Astrocyte (in vitro differentiated cells and primary cell): ENCODE measurements at regions not wholly inside any gene's neighbourhood (a gene's known extent, or its start where the extent isn't known, plus 50 kb on each side); places are given as distances from the start of the nearest gene placed in this dataset.
A peak's percentile ranks its signal among the peaks of the same experiment; 100 is the strongest.

Experiments
- DNase-seq: peaks from one replicate; pipeline ENCODE4 v3.0.0-alpha.2; 2010; ENCODE audit warnings: low read depth
- FAIRE-seq: peaks from 2 replicates; lab custom pipeline; 2011; peaks lifted over from hg19 to GRCh38; lab: Jason Lieb, UNC
- H2AFZ ChIP-seq: 2 replicates; pipeline ENCODE4 v1.6.0; 2012; ENCODE audit warnings: low read depth, low read length, inconsistent platforms
- H3K27ac ChIP-seq: 2 replicates; pipeline ENCODE4 v1.5.1; 2011; ENCODE audit warnings: low read depth, low read length, inconsistent platforms
- H3K27me3 ChIP-seq: 2 replicates; pipeline ENCODE4 v1.6.0; 2011; ENCODE audit warnings: low read length, inconsistent platforms; ENCODE audit not compliant: insufficient read depth
- H3K36me3 ChIP-seq: 2 replicates; pipeline ENCODE4 v1.5.1; 2011; ENCODE audit warnings: low read length, inconsistent platforms; ENCODE audit not compliant: insufficient read depth
- H3K4me1 ChIP-seq: 2 replicates; pipeline ENCODE4 v1.5.1; 2011; ENCODE audit warnings: low read length, inconsistent platforms; ENCODE audit not compliant: insufficient read depth
- H3K4me2 ChIP-seq: 2 replicates; pipeline ENCODE4 v1.6.0; 2012; ENCODE audit warnings: low read length, inconsistent platforms
- H3K4me3 ChIP-seq: 2 replicates; pipeline ENCODE4 v1.5.1; 2011; ENCODE audit warnings: low read depth, mild to moderate bottlenecking, low read length, inconsistent platforms; ENCODE audit not compliant: insufficient read depth
- H3K79me2 ChIP-seq: 2 replicates; pipeline ENCODE4 v1.6.0; 2012; ENCODE audit warnings: mild to moderate bottlenecking, low read length, inconsistent platforms; ENCODE audit not compliant: insufficient read depth
- H3K9ac ChIP-seq: 2 replicates; pipeline ENCODE4 v1.6.0; 2012; ENCODE audit warnings: mild to moderate bottlenecking, low read length, inconsistent platforms
- H3K9me3 ChIP-seq: 2 replicates; pipeline ENCODE4 v1.5.1; 2012; ENCODE audit warnings: low read depth, mild to moderate bottlenecking, low read length, inconsistent platforms; ENCODE audit not compliant: insufficient read depth
- H4K20me1 ChIP-seq: 2 replicates; pipeline ENCODE4 v1.6.0; 2012; ENCODE audit warnings: low read length, inconsistent platforms; ENCODE audit not compliant: insufficient read depth
- H3K27ac Mint-ChIP-seq: one replicate; pipeline ENCODE4 v1.8.0; 2021; ENCODE audit warnings: mild to moderate bottlenecking, mixed read lengths; ENCODE audit not compliant: unreplicated experiment
- H3K27me3 Mint-ChIP-seq: one replicate; pipeline ENCODE4 v1.8.0; 2021; ENCODE audit warnings: low read depth, mixed read lengths; ENCODE audit not compliant: unreplicated experiment
- H3K36me3 Mint-ChIP-seq: one replicate; pipeline ENCODE4 v1.8.0; 2021; ENCODE audit warnings: low read depth, mixed read lengths; ENCODE audit not compliant: unreplicated experiment
- H3K4me1 Mint-ChIP-seq: one replicate; pipeline ENCODE4 v1.8.0; 2021; ENCODE audit warnings: low read depth, mixed read lengths; ENCODE audit not compliant: unreplicated experiment
- H3K4me3 Mint-ChIP-seq: one replicate; pipeline ENCODE4 v1.8.0; 2021; ENCODE audit warnings: mild to moderate bottlenecking, moderate library complexity, mixed read lengths; ENCODE audit not compliant: unreplicated experiment
- H3K9me3 Mint-ChIP-seq: one replicate; pipeline ENCODE4 v1.8.0; 2021; ENCODE audit warnings: mild to moderate bottlenecking, mixed read lengths; ENCODE audit not compliant: unreplicated experiment
- EZH2 ChIP-seq: IDR thresholded peaks from 2 replicates; pipeline ENCODE4 v1.6.1; 2012; ENCODE audit warnings: mild to moderate bottlenecking, low read length, inconsistent platforms; ENCODE audit not compliant: insufficient read depth
- TF ChIP-seq, protein P1 (sequence below): IDR thresholded peaks from 2 replicates; pipeline ENCODE4 v1.5.1; 2011; ENCODE audit warnings: low read depth, mild to moderate bottlenecking, inconsistent platforms, low read length, moderate library complexity; ENCODE audit not compliant: insufficient read depth

DNA sequence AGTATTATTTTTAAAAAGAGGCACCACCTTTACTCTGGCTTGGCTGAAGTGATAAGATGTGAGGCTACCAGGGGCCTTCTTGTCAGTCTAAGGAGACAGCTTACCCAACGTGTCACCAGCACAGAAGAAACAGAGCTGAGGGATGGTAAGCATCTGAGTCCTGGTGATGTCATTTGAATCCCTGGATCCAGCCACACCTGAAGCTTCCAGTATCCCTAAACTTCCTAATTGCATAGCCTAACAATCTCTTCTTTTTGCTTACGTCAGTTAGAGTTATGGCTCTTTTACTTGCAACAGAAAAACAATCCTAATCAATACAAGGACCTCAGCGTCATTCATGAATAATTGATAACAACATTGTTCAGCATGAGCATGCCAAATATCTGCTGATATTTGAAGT is 436.6 kb downstream of the SHISA9 start:
- H2AFZ ChIP-seq = no peak overlapping the region
- Mint-ChIP-seq H3K27me3 (no peaks in the 10 kb centered on the region), H3K27ac (no peak overlapping the region), H3K4me1 (peaks cover 8% of the 10 kb centered on the region), H3K36me3 (no peaks in the 10 kb centered on the region), H3K9me3 (no peaks in the 10 kb centered on the region), H3K4me3 (no peak overlapping the region)
- no peaks in the 10 kb centered on the region for H3K79me2 ChIP-seq
- no peak overlapping the region for H3K9ac ChIP-seq
- no peaks in the 10 kb centered on the region for H3K27me3 ChIP-seq
- H3K9me3 ChIP-seq = no peaks in the 10 kb centered on the region
- FAIRE-seq (no peak), DNase-seq (no peak)
- H3K36me3 ChIP-seq = no peaks in the 10 kb centered on the region
- H3K4me3 ChIP-seq = no peak overlapping the region
- H3K27ac ChIP-seq = no peak overlapping the region
- no peaks in the 10 kb centered on the region for H4K20me1 ChIP-seq
- no peak overlapping the region for H3K4me2 ChIP-seq
- no peaks in the 10 kb centered on the region for H3K4me1 ChIP-seq
- TF ChIP-seq, protein P1, sequence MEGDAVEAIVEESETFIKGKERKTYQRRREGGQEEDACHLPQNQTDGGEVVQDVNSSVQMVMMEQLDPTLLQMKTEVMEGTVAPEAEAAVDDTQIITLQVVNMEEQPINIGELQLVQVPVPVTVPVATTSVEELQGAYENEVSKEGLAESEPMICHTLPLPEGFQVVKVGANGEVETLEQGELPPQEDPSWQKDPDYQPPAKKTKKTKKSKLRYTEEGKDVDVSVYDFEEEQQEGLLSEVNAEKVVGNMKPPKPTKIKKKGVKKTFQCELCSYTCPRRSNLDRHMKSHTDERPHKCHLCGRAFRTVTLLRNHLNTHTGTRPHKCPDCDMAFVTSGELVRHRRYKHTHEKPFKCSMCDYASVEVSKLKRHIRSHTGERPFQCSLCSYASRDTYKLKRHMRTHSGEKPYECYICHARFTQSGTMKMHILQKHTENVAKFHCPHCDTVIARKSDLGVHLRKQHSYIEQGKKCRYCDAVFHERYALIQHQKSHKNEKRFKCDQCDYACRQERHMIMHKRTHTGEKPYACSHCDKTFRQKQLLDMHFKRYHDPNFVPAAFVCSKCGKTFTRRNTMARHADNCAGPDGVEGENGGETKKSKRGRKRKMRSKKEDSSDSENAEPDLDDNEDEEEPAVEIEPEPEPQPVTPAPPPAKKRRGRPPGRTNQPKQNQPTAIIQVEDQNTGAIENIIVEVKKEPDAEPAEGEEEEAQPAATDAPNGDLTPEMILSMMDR = no peak
- TF ChIP-seq EZH2 = no peak

DNA sequence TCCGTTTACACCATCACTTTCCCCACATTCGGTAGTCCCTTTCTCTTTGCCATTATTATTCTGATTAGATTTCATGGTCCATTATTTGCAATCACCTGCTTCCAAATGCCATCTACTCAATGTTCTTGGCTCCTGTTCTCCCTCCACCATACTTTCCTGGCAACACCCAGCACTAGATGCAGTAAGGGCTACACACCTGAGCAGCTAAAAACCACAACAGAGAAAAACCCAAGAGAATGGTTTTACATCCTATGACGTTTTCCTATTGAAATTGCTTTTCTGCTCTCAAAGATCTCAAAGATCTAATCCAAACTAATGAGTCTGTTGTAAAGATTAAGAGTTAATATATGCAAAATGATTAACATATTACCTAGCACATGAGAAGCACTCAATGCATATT is 441.3 kb downstream of the SHISA9 start:
- Mint-ChIP-seq H3K4me1 (peaks cover 5% of the 10 kb centered on the region), H3K9me3 (no peaks in the 10 kb centered on the region), H3K36me3 (no peaks in the 10 kb centered on the region), H3K4me3 (no peak overlapping the region), H3K27me3 (no peaks in the 10 kb centered on the region), H3K27ac (no peak overlapping the region)
- H3K79me2 ChIP-seq = no peaks in the 10 kb centered on the region
- H3K9ac ChIP-seq = no peak overlapping the region
- no peaks in the 10 kb centered on the region for H3K9me3 ChIP-seq
- H3K4me2 ChIP-seq = no peak overlapping the region
- H4K20me1 ChIP-seq = no peaks in the 10 kb centered on the region
- no peak for DNase-seq
- no peaks in the 10 kb centered on the region for H3K27me3 ChIP-seq
- H2AFZ ChIP-seq = no peak overlapping the region
- FAIRE-seq = no peak
- H3K27ac ChIP-seq = no peak overlapping the region
- TF ChIP-seq, protein P1 = no peak
- TF ChIP-seq EZH2 = no peak
- H3K4me3 ChIP-seq = no peak overlapping the region
- H3K4me1 ChIP-seq = no peaks in the 10 kb centered on the region
- no peaks in the 10 kb centered on the region for H3K36me3 ChIP-seq

DNA sequence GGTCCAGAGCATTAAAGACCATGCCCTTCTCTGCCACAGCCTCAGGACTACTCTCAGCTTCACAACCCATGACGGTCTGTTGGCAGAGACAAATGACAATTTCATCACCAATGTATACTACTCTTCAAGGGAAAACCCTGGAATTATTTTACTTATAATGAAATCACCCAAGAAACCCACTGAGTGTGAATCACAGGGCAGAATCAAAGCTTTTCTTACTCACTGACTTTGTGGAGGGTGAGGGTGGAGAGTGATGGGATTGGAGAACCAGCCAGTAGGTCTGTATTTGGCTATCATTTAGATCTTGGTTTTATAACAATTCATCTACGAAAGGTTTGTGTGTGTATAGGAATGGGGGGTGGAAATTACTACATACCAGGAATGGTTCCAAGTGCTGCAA is 442.6 kb downstream of the SHISA9 start:
- H3K4me3 ChIP-seq = no peak overlapping the region
- no peaks in the 10 kb centered on the region for H3K4me1 ChIP-seq
- Mint-ChIP-seq H3K27me3 (no peaks in the 10 kb centered on the region), H3K4me1 (peaks cover 5% of the 10 kb centered on the region), H3K9me3 (no peaks in the 10 kb centered on the region), H3K4me3 (no peak overlapping the region), H3K36me3 (no peaks in the 10 kb centered on the region), H3K27ac (no peak overlapping the region)
- H3K27ac ChIP-seq = no peak overlapping the region
- H3K36me3 ChIP-seq = no peaks in the 10 kb centered on the region
- peak; percentile 21 for DNase-seq
- H3K4me2 ChIP-seq = no peak overlapping the region
- no peaks in the 10 kb centered on the region for H3K9me3 ChIP-seq
- TF ChIP-seq EZH2 = no peak
- TF ChIP-seq, protein P1 = no peak
- no peaks in the 10 kb centered on the region for H3K79me2 ChIP-seq
- FAIRE-seq = no peak
- H3K9ac ChIP-seq = no peak overlapping the region
- H2AFZ ChIP-seq = no peak overlapping the region
- no peaks in the 10 kb centered on the region for H4K20me1 ChIP-seq
- H3K27me3 ChIP-seq = no peaks in the 10 kb centered on the region
